22Rv1 (cell line): ENCODE measurements at regions not wholly inside any gene's neighbourhood (a gene's known extent, or its start where the extent isn't known, plus 50 kb on each side); places are given as distances from the start of the nearest gene placed in this dataset.

Experiments
- ZFX ChIP-seq: fragments of 450-650 bp; IDR thresholded peaks from 2 replicates; pipeline ENCODE4 v1.6.1; 2017; ENCODE audit warnings: antibody characterized with exemption, borderline replicate concordance
- TF ChIP-seq, protein P1 (sequence below): fragments of 450-650 bp; IDR thresholded peaks from 2 replicates; pipeline ENCODE4 v1.5.1; 2017; ENCODE audit warnings: mild to moderate bottlenecking

DNA sequence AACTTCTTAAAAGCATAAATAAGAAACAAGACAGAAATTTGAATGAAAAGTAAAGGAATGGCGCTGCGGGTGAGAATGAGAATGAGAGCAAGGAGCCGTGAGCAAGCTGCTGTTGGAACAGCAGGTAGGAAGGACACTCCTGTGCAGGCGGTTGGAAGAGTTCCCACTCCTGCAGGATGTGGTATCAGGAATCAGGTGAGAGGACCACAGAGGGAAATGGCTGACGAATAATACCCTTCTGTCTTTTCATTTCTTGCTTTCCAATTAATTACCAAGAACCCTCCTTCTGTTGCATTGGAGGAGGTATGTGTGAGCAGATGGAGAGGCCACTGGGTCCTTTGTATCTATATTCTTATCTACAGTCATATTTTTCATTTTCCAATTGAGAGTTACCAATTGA is 1504.2 kb downstream of the EFNB2 start:
- TF ChIP-seq, protein P1, sequence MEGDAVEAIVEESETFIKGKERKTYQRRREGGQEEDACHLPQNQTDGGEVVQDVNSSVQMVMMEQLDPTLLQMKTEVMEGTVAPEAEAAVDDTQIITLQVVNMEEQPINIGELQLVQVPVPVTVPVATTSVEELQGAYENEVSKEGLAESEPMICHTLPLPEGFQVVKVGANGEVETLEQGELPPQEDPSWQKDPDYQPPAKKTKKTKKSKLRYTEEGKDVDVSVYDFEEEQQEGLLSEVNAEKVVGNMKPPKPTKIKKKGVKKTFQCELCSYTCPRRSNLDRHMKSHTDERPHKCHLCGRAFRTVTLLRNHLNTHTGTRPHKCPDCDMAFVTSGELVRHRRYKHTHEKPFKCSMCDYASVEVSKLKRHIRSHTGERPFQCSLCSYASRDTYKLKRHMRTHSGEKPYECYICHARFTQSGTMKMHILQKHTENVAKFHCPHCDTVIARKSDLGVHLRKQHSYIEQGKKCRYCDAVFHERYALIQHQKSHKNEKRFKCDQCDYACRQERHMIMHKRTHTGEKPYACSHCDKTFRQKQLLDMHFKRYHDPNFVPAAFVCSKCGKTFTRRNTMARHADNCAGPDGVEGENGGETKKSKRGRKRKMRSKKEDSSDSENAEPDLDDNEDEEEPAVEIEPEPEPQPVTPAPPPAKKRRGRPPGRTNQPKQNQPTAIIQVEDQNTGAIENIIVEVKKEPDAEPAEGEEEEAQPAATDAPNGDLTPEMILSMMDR, result no peak
- TF ChIP-seq ZFX, result no peak
